Vagina (tissue), 2 donors: ENCODE measurements at regions not wholly inside any gene's neighbourhood (a gene's known extent, or its start where the extent isn't known, plus 50 kb on each side); places are given as distances from the start of the nearest gene placed in this dataset.

Experiments used
- POLR2A ChIP-seq, 2 donors: fragments of 450-650 bp; IDR thresholded peaks; one replicate each; pipeline ENCODE4 v1.6.1; 2017; ENCODE audit warnings: antibody characterized with exemption in 2 of 2, mild to moderate bottlenecking in 2 of 2, moderate library complexity in 2 of 2
- TF ChIP-seq, protein P1 (sequence below), 3 experiments: fragments of 450-650 bp in 2 of 3; fragments of 200-600 bp in 1 of 3; sonication (generic) in 1 of 3; IDR thresholded peaks; one replicate each; pipeline ENCODE4 v1.5.1; 2017 to 2019; ENCODE audit warnings: antibody characterized with exemption in 3 of 3, mild to moderate bottlenecking in 2 of 3, moderate library complexity in 2 of 3

DNA sequence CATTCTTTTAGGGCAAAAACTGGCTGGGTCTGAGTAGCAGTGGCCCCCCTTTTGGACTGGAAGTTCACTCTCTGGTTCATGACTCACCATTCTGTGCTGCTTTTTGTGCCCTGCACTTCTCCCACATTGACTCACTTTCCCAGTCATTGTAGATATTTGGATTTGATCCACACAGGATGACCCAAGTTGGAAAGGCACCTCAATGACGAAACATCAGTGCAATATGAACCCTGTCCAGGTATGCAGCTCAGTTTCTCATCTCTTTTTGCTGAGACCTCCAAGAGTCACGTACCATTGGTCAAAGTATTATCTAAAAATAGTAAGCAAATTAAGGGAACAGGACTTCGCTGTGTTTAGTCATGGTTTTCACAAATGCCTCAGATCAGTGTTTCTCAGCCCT, 92.7 kb downstream of the CBLL2 start:
- TF ChIP-seq, protein P1, sequence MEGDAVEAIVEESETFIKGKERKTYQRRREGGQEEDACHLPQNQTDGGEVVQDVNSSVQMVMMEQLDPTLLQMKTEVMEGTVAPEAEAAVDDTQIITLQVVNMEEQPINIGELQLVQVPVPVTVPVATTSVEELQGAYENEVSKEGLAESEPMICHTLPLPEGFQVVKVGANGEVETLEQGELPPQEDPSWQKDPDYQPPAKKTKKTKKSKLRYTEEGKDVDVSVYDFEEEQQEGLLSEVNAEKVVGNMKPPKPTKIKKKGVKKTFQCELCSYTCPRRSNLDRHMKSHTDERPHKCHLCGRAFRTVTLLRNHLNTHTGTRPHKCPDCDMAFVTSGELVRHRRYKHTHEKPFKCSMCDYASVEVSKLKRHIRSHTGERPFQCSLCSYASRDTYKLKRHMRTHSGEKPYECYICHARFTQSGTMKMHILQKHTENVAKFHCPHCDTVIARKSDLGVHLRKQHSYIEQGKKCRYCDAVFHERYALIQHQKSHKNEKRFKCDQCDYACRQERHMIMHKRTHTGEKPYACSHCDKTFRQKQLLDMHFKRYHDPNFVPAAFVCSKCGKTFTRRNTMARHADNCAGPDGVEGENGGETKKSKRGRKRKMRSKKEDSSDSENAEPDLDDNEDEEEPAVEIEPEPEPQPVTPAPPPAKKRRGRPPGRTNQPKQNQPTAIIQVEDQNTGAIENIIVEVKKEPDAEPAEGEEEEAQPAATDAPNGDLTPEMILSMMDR (IDR thresholded peaks at IDR 0.05) = no peak
- TF ChIP-seq POLR2A (IDR thresholded peaks at IDR 0.05) = no peak
